Endothelial cell of umbilical vein (primary cell): ENCODE measurements at regions not wholly inside any gene's neighbourhood (a gene's known extent, or its start where the extent isn't known, plus 50 kb on each side); places are given as distances from the start of the nearest gene placed in this dataset.
A peak's percentile ranks its signal among the peaks of the same experiment; 100 is the strongest.

ENCODE experiments used
- BruUV-seq: library from RNA; stranded (reverse); fragments of 400-500 nt; replicated peaks from 2 replicates; lab custom pipeline; 2021; lab: Mats Ljungman, UMichigan
- CTCF ChIA-PET: fragments of 300-600, 350-600 bp; sonication (Branson Sonifier 250); formaldehyde crosslinking; loops from one replicate; lab custom pipeline; 2021; ENCODE audit warnings: antibody characterized with exemption, inconsistent platforms; lab: Charles Lee
- POLR2A ChIA-PET: fragments of 300-600, 350-600 bp; sonication (Branson Sonifier 250); formaldehyde crosslinking; loops from one replicate; lab custom pipeline; 2021; ENCODE audit warnings: antibody characterized with exemption, inconsistent platforms; lab: Charles Lee
- DNase-seq: peaks from one replicate; pipeline ENCODE4 v3.0.0-alpha.2; 2011; ENCODE audit warnings: low read depth, low spot score
- FAIRE-seq: peaks from 2 replicates; lab custom pipeline; 2011; peaks lifted over from hg19 to GRCh38; lab: Jason Lieb, UNC
- H2AFZ ChIP-seq: 2 replicates; pipeline ENCODE4 v1.6.0; 2012; ENCODE audit warnings: low read depth, low read length, control low read depth, inconsistent platforms
- H3K27ac ChIP-seq: 2 replicates; pipeline ENCODE4 v1.5.1; 2011; ENCODE audit warnings: low read depth, mild to moderate bottlenecking, control low read depth, low read length, moderate library complexity; ENCODE audit not compliant: insufficient read depth
- H3K27me3 ChIP-seq, 2 experiments: 2 replicates each; pipeline versions ENCODE4 v1.6.0 to v1.6.1; 2011; ENCODE audit warnings: low read length in 2 of 2, mixed read lengths in 1 of 2; ENCODE audit not compliant: control insufficient read depth in 2 of 2, insufficient read depth in 2 of 2
- H3K36me3 ChIP-seq, 2 experiments: 2 replicates in 1 of 2; 3 replicates in 1 of 2; pipeline ENCODE4 v1.5.1; 2011; ENCODE audit warnings: low read length in 2 of 2, mild to moderate bottlenecking in 1 of 2, moderate library complexity in 1 of 2; ENCODE audit not compliant: control insufficient read depth in 2 of 2, insufficient read depth in 2 of 2; ENCODE audit errors: extremely low read depth in 1 of 2
- H3K4me1 ChIP-seq: 3 replicates; pipeline ENCODE4 v1.5.1; 2011; ENCODE audit warnings: mild to moderate bottlenecking, low read length; ENCODE audit not compliant: control insufficient read depth, insufficient read depth; ENCODE audit errors: extremely low read depth
- H3K4me2 ChIP-seq: 2 replicates; pipeline ENCODE4 v1.6.1; 2011; ENCODE audit warnings: low read length, control low read depth, mixed read lengths; ENCODE audit not compliant: insufficient read depth
- H3K4me3 ChIP-seq, 3 experiments: fragments of 200-600 bp in 1 of 3; sonication (generic), shearing (Covaris generic) in 1 of 3; replicated peaks in 1 of 3; 2 replicates each; pipeline ENCODE4 v1.5.1; 2011 to 2016; ENCODE audit warnings: control low read depth in 3 of 3, low read length in 3 of 3, mild to moderate bottlenecking in 2 of 3, inconsistent platforms in 1 of 3, low read depth in 1 of 3, moderate library complexity in 1 of 3; ENCODE audit not compliant: insufficient read depth in 1 of 3
- H3K79me2 ChIP-seq: 2 replicates; pipeline ENCODE4 v1.6.0; 2012; ENCODE audit warnings: low read length, inconsistent platforms; ENCODE audit not compliant: control insufficient read depth, insufficient read depth
- H3K9ac ChIP-seq: replicated peaks from 2 replicates; pipeline ENCODE3; 2011; ENCODE audit warnings: low read length, control low read depth; ENCODE audit not compliant: insufficient read depth; ENCODE audit errors: extremely low read depth
- H3K9me1 ChIP-seq: replicated peaks from 3 replicates; pipeline ENCODE4 v1.6.0; 2011; ENCODE audit warnings: mild to moderate bottlenecking, low read length; ENCODE audit not compliant: control insufficient read depth, insufficient read depth; ENCODE audit errors: extremely low read depth
- H3K9me3 ChIP-seq: replicated peaks from 2 replicates; pipeline ENCODE4 v1.5.1; 2012; ENCODE audit warnings: low read length, inconsistent platforms; ENCODE audit not compliant: control insufficient read depth, insufficient read depth
- H4K20me1 ChIP-seq: replicated peaks from 2 replicates; pipeline ENCODE3; 2011; ENCODE audit warnings: mild to moderate bottlenecking, low read length; ENCODE audit not compliant: control insufficient read depth, insufficient read depth; ENCODE audit errors: extremely low read depth
- FOS ChIP-seq: IDR thresholded peaks from 2 replicates; pipeline ENCODE4 v1.6.1; 2011; ENCODE audit warnings: mild to moderate bottlenecking, low read length, moderate library complexity, borderline replicate concordance; ENCODE audit not compliant: insufficient read depth
- GATA2 ChIP-seq: IDR thresholded peaks from 2 replicates; pipeline ENCODE4 v1.7.0; 2011; ENCODE audit warnings: low read depth, mild to moderate bottlenecking, moderate library complexity, mixed read lengths, low read length; ENCODE audit not compliant: insufficient read length, insufficient read depth
- JUN ChIP-seq: IDR thresholded peaks from 2 replicates; pipeline ENCODE4 v1.6.1; 2011; ENCODE audit warnings: borderline replicate concordance, low read depth; ENCODE audit not compliant: insufficient read length, insufficient read depth
- MYC ChIP-seq: IDR thresholded peaks from one replicate; pipeline ENCODE4 v1.6.1; 2011; ENCODE audit warnings: mild to moderate bottlenecking, low read depth, low read length
- dilution Hi-C: fragments of 300-500 bp; cut with MboI; formaldehyde crosslinking; loops from one replicate; pipeline ENCODE4 v1.15.0; 2019; ENCODE audit warnings: low sequenced_read_pairs; ENCODE audit not compliant: extremely low pct_ligation_motif_present
- intact Hi-C: fragments of 100-400 bp; cut with micrococcal nuclease; formaldehyde crosslinking; loops from one replicate; pipeline ENCODE4 v1.10.0; 2022
- TF ChIP-seq, protein P1 (sequence below), 2 donors: IDR thresholded peaks; 1 replicate in 1 of 2; 2 replicates in 1 of 2; pipeline ENCODE4 v1.5.1; 2011; ENCODE audit warnings: low read length in 2 of 2, mild to moderate bottlenecking in 2 of 2, moderate library complexity in 2 of 2, control low read depth in 1 of 2, inconsistent platforms in 1 of 2, low read depth in 1 of 2; ENCODE audit not compliant: insufficient read depth in 1 of 2; ENCODE audit errors: extremely low read depth in 1 of 2
- TF ChIP-seq, protein P2 (sequence below): IDR thresholded peaks from 2 replicates; pipeline ENCODE4 v1.6.1; 2011; ENCODE audit not compliant: insufficient read depth, insufficient read length

DNA sequence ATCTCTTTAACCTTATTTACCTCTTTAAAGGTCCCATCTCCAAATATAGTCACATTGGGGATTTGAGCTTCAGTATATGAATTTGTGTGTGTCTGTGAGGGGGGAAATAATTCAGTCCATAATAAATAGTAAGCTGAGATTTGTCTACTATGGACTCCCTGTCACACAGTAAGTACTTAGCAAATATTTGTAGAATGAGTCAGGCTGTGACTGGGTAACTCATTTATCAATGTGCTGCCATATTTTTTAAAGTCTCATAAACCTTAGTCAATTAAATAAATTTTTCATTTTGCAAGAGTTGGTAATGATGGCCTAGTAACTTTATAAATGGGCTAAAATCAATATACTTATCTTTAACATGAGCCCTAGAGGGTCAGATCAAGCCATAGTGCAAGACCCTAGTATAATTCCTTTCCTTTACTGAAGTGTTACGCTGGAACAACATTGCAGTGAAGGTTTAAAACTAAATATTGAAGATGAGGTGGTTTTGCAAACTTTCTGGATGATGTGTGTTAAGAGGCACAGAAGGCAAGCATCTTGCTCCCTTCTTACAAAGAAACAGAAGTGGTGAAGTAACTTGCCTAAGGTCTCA lies 305.1 kb downstream of the KCNRG start:
- H3K36me3 ChIP-seq = no peaks in the 10 kb centered on the region
- no peaks in the 10 kb centered on the region for H3K79me2 ChIP-seq
- DNase-seq (peak; percentile 65), FAIRE-seq (peak; percentile 56)
- intact Hi-C loops (loop anchor here (10.0 kb wide), 1 partner anchor 124 kb away; no protein-coding TSS in a partner anchor), dilution Hi-C loops (no loop called here)
- POLR2A ChIA-PET = interaction anchor here (0.6 kb wide), 1 partner anchor 106 kb away, joined by 3 read pairs; no protein-coding TSS in a partner anchor
- H3K4me1 ChIP-seq = peaks cover 17% of the 10 kb centered on the region
- peak overlapping the region; percentile 31 for H3K9ac ChIP-seq
- H3K27ac ChIP-seq = peak overlapping the region; percentile 77
- H3K9me1 ChIP-seq = no peaks in the 10 kb centered on the region
- H3K27me3 ChIP-seq = no peaks in the 10 kb centered on the region
- no peaks in the 10 kb centered on the region for H4K20me1 ChIP-seq
- no peaks in the 10 kb centered on the region for H3K9me3 ChIP-seq
- peak; percentile 84 for TF ChIP-seq FOS
- peak; percentile 40 for TF ChIP-seq JUN
- TF ChIP-seq MYC = no peak
- TF ChIP-seq, protein P1, sequence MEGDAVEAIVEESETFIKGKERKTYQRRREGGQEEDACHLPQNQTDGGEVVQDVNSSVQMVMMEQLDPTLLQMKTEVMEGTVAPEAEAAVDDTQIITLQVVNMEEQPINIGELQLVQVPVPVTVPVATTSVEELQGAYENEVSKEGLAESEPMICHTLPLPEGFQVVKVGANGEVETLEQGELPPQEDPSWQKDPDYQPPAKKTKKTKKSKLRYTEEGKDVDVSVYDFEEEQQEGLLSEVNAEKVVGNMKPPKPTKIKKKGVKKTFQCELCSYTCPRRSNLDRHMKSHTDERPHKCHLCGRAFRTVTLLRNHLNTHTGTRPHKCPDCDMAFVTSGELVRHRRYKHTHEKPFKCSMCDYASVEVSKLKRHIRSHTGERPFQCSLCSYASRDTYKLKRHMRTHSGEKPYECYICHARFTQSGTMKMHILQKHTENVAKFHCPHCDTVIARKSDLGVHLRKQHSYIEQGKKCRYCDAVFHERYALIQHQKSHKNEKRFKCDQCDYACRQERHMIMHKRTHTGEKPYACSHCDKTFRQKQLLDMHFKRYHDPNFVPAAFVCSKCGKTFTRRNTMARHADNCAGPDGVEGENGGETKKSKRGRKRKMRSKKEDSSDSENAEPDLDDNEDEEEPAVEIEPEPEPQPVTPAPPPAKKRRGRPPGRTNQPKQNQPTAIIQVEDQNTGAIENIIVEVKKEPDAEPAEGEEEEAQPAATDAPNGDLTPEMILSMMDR (IDR thresholded peaks at IDR 0.05; ENCODE audit: extremely low read depth in 1 of 2, insufficient read depth in 1 of 2, low read depth in 1 of 2, low read length in 2 of 2) = no peak
- TF ChIP-seq GATA2 = no peak
- TF ChIP-seq, protein P2, sequence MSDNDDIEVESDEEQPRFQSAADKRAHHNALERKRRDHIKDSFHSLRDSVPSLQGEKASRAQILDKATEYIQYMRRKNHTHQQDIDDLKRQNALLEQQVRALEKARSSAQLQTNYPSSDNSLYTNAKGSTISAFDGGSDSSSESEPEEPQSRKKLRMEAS = no peak
- H3K4me2 ChIP-seq = peak overlapping the region; percentile 57
- H3K4me3 ChIP-seq = no peak overlapping the region
- CTCF ChIA-PET = interaction anchor here (0.9 to 3.6 kb wide), 5 partner anchors 10 to 344 kb away, joined by 3 to 10 read pairs (median 4); no protein-coding TSS in a partner anchor
- no TSS peak for BruUV-seq
- peak overlapping the region; percentile 55 for H2AFZ ChIP-seq
